K562 (cell line): ENCODE measurements at regions not wholly inside any gene's neighbourhood (a gene's known extent, or its start where the extent isn't known, plus 50 kb on each side); places are given as distances from the start of the nearest gene placed in this dataset.

ENCODE experiments used
- ATAC-seq: fragments of 200-7000 bp; cut with Tn5 transposase; 3 replicates; pipeline ENCODE4 v1.9.1; 2020; ENCODE audit warnings: moderate library complexity
- BruUV-seq: library from RNA; stranded (reverse); fragments of 400-500 nt; replicated peaks from 2 replicates; lab custom pipeline; 2021; lab: Mats Ljungman, UMichigan
- CTCF ChIA-PET: fragments of 300-600 bp; formaldehyde crosslinking; extraction: SDS; loops from one replicate; lab custom pipeline; 2021; ENCODE audit warnings: low intra/inter-chr PET ratio; lab: Yijun Ruan, JAX
- POLR2A ChIA-PET: fragments of 300-600, 350-650 bp; sonication (Branson Sonifier 250); formaldehyde crosslinking; extraction: SDS; loops from one replicate; lab custom pipeline; 2021; ENCODE audit warnings: antibody characterized with exemption, inconsistent platforms; lab: Yijun Ruan, JAX
- DNase-seq, 4 experiments: peaks; one replicate each; pipeline versions ENCODE4 v3.0.0 to v3.0.0-alpha.2; 2011 to 2018; ENCODE audit warnings: low spot score in 3 of 4, mixed read lengths in 3 of 4; ENCODE audit errors: extremely low read depth in 1 of 4
- FAIRE-seq: peaks from 2 replicates; lab custom pipeline; 2011; peaks lifted over from hg19 to GRCh38; lab: Jason Lieb, UNC
- H2AFZ ChIP-seq: 2 replicates; pipeline ENCODE4 v1.6.0; 2011; ENCODE audit warnings: low read depth, low read length, control low read depth, inconsistent platforms
- H3K27ac ChIP-seq: fragments of 200-600 bp; 3 replicates; pipeline ENCODE4 v1.8.0; 2011; ENCODE audit warnings: low read depth, mild to moderate bottlenecking, control low read depth, inconsistent platforms, low read length, moderate library complexity, mixed read lengths; ENCODE audit errors: extremely low read depth
- H3K27me3 ChIP-seq, 2 experiments: fragments of 300-600 bp in 1 of 2; 2 replicates in 1 of 2; 3 replicates in 1 of 2; pipeline versions ENCODE4 v1.6.0 to v1.8.0; 2011; ENCODE audit warnings: inconsistent platforms in 2 of 2, low read length in 2 of 2, mild to moderate bottlenecking in 1 of 2, mixed read lengths in 1 of 2, moderate library complexity in 1 of 2; ENCODE audit not compliant: control insufficient read depth in 2 of 2, insufficient read depth in 2 of 2
- H3K36me3 ChIP-seq: fragments of 300-600 bp; 3 replicates; pipeline ENCODE4 v1.8.0; 2011; ENCODE audit warnings: mild to moderate bottlenecking, low read length, inconsistent platforms; ENCODE audit not compliant: control insufficient read depth, insufficient read depth
- H3K4me1 ChIP-seq, 2 experiments: fragments of 200-600 bp in 1 of 2; replicated peaks in 1 of 2; 2 replicates in 1 of 2; 3 replicates in 1 of 2; pipeline versions ENCODE4 v1.5.1 to v1.8.0; 2011; ENCODE audit warnings: inconsistent platforms in 2 of 2, low read length in 2 of 2, mild to moderate bottlenecking in 1 of 2, mixed read lengths in 1 of 2, moderate library complexity in 1 of 2; ENCODE audit not compliant: control insufficient read depth in 2 of 2, insufficient read depth in 2 of 2
- H3K4me2 ChIP-seq: 2 replicates; pipeline ENCODE4 v1.6.1; 2011; ENCODE audit warnings: low read length, control low read depth, inconsistent platforms, mixed read lengths; ENCODE audit not compliant: insufficient read depth
- H3K4me3 ChIP-seq: fragments of 200-600 bp; sonication (generic), shearing (Covaris generic); 2 replicates; pipeline ENCODE4 v1.5.1; 2016; ENCODE audit warnings: control low read depth, inconsistent platforms
- H3K79me2 ChIP-seq: fragments of 200-600 bp; 3 replicates; pipeline ENCODE4 v1.8.0; 2011; ENCODE audit warnings: low read length, inconsistent platforms; ENCODE audit not compliant: control insufficient read depth, insufficient read depth
- H3K9ac ChIP-seq, 2 experiments: 2 replicates each; pipeline versions ENCODE4 v1.6.0 to v1.6.1; 2011; ENCODE audit warnings: low read depth in 2 of 2, low read length in 2 of 2, control low read depth in 1 of 2, inconsistent platforms in 1 of 2, mild to moderate bottlenecking in 1 of 2, mixed read lengths in 1 of 2; ENCODE audit not compliant: insufficient read depth in 1 of 2
- H3K9me1 ChIP-seq: one replicate; pipeline ENCODE4 v1.6.0; 2011; ENCODE audit warnings: inconsistent platforms, mild to moderate bottlenecking, low read length, moderate library complexity; ENCODE audit not compliant: control insufficient read depth, insufficient read depth
- H3K9me3 ChIP-seq: replicated peaks from 2 replicates; pipeline ENCODE4 v1.5.1; 2011; ENCODE audit warnings: low read depth, low read length, inconsistent platforms; ENCODE audit not compliant: control insufficient read depth, insufficient read depth
- H4K20me1 ChIP-seq: replicated peaks from 2 replicates; pipeline ENCODE4 v1.6.1; 2011; ENCODE audit warnings: low read length, inconsistent platforms, mixed read lengths; ENCODE audit not compliant: control insufficient read depth, insufficient read depth
- ARID2 ChIP-seq: fragments of 450-650 bp; IDR thresholded peaks from 2 replicates; pipeline ENCODE4 v1.6.1; 2017; ENCODE audit warnings: antibody characterized with exemption, mild to moderate bottlenecking
- ILF3 ChIP-seq: fragments of 450-650 bp; IDR thresholded peaks from 2 replicates; pipeline ENCODE4 v1.6.1; 2018; ENCODE audit warnings: antibody characterized with exemption, mild to moderate bottlenecking, moderate library complexity, borderline replicate concordance
- MAZ ChIP-seq, 2 experiments: fragments of 450-650 bp in 1 of 2; sonication (generic) in 1 of 2; formaldehyde crosslinking; IDR thresholded peaks in 1 of 2; conservative IDR thresholded peaks in 1 of 2; 2 replicates each; pipeline versions ENCODE4 v1.4.0 to v1.5.0; 2020; ENCODE audit warnings: mild to moderate bottlenecking in 1 of 2, missing genetic modification reagents in 1 of 2
- PCBP1 ChIP-seq: fragments of 200-400 bp; formaldehyde crosslinking; IDR thresholded peaks from 2 replicates; pipeline ENCODE4 v1.6.1; 2018; ENCODE audit warnings: mild to moderate bottlenecking, low read depth, low read length; ENCODE audit not compliant: poor library complexity, severe bottlenecking
- SMC3 ChIP-seq: conservative IDR thresholded peaks from 2 replicates; pipeline ENCODE4 v1.6.1; 2011; ENCODE audit warnings: low read depth, low read length, improper control_type of control experiment; ENCODE audit not compliant: insufficient read depth
- SOX6 ChIP-seq: fragments of 450-650 bp; IDR thresholded peaks from 2 replicates; pipeline ENCODE4 v1.6.1; 2014; ENCODE audit warnings: mild to moderate bottlenecking
- STAT6 ChIP-seq: sonication (generic); formaldehyde crosslinking; IDR thresholded peaks from 2 replicates; pipeline ENCODE4 v1.8.1; 2023; ENCODE audit warnings: mild to moderate bottlenecking, missing genetic modification reagents
- TAF1 ChIP-seq: IDR thresholded peaks from 2 replicates; pipeline ENCODE4 v1.6.1; 2011; ENCODE audit warnings: mild to moderate bottlenecking, low read length, moderate library complexity; ENCODE audit not compliant: insufficient read depth, control insufficient read depth, severe bottlenecking; ENCODE audit errors: extremely low read depth
- YY1 ChIP-seq, 3 experiments: IDR thresholded peaks; 2 replicates each; pipeline ENCODE4 v1.6.1; 2011; ENCODE audit warnings: low read length in 2 of 3, mild to moderate bottlenecking in 2 of 3, moderate library complexity in 2 of 3, borderline replicate concordance in 1 of 3, control low read depth in 1 of 3, low read depth in 1 of 3; ENCODE audit not compliant: insufficient read depth in 3 of 3, insufficient replicate concordance in 2 of 3, control insufficient read depth in 1 of 3, insufficient read length in 1 of 3; ENCODE audit errors: extremely low read depth in 1 of 3
- ZEB2 ChIP-seq: fragments of 450-650 bp; IDR thresholded peaks from 2 replicates; pipeline ENCODE4 v1.6.1; 2016
- ZFP91 ChIP-seq: sonication (generic); formaldehyde crosslinking; IDR thresholded peaks from 2 replicates; pipeline ENCODE4 v1.8.0; 2022; ENCODE audit warnings: mild to moderate bottlenecking, missing genetic modification reagents
- ZNF184 ChIP-seq: sonication (generic); formaldehyde crosslinking; IDR thresholded peaks from 2 replicates; pipeline ENCODE4 v1.5.0; 2020; ENCODE audit warnings: missing genetic modification reagents
- ZNF77 ChIP-seq: fragments of 250-450 bp; sonication (Bioruptor Pico); IDR thresholded peaks from 2 replicates; pipeline ENCODE4 v1.5.0; 2020
- WGBS: fragments of 100-300 bp; shearing (Covaris generic); methylation state at CpG from one replicate; pipeline ENCODE4 v1.1.6; 2016; ENCODE audit warnings: low coverage, mixed read lengths; ENCODE audit not compliant: insufficient coverage; ENCODE audit errors: missing lambda C conversion rate; 5-methylcytosine and 5-hydroxymethylcytosine counted together
- in situ Hi-C: fragments of 300-500 bp; cut with MboI; formaldehyde crosslinking; loops from 4 replicates; pipeline ENCODE4 v1.15.0; 2018; ENCODE audit warnings: inconsistent platforms, mixed read lengths
- intact Hi-C: fragments of 100-400 bp; cut with micrococcal nuclease; formaldehyde crosslinking; loops from 2 replicates; pipeline ENCODE4 v1.14.2; 2022

- ATAC-seq, result no peak
- H3K27ac ChIP-seq, result no peak overlapping the region
- intact Hi-C loops, result no loop called here
- in situ Hi-C loops, result no loop called here
- BruUV-seq, result no TSS peak
- no peaks in the 10 kb centered on the region for H3K36me3 ChIP-seq
- H3K79me2 ChIP-seq, result no peaks in the 10 kb centered on the region
- no peak overlapping the region for H3K4me3 ChIP-seq
- CTCF ChIA-PET, result no interaction called here
- no peaks in the 10 kb centered on the region for H3K9me3 ChIP-seq
- H3K27me3 ChIP-seq, result no peaks in the 10 kb centered on the region
- WGBS, result 1% methylated on average over 3 of the region's 3 CpGs
- no peak for DNase-seq
- no peaks in the 10 kb centered on the region for H3K4me1 ChIP-seq
- POLR2A ChIA-PET, result no interaction called here
- H3K9me1 ChIP-seq, result no peaks in the 10 kb centered on the region
- H4K20me1 ChIP-seq, result no peaks in the 10 kb centered on the region
- no peak for FAIRE-seq
- no peak overlapping the region for H3K4me2 ChIP-seq
- H3K9ac ChIP-seq, result no peak overlapping the region
- no peak overlapping the region for H2AFZ ChIP-seq
- TF ChIP-seq ZEB2 (no peak), PCBP1 (no peak), SMC3 (no peak)
These were observed 133.5 kb upstream of the PTPRZ1 start for GRCh38 chr7:121739465-121739864.

GRCh38 chr7:121730869-121731268, 142.1 kb upstream of the PTPRZ1 start:
- H3K9me1 ChIP-seq, result no peaks in the 10 kb centered on the region
- no peak overlapping the region for H2AFZ ChIP-seq
- H3K9ac ChIP-seq, result no peak overlapping the region
- H3K27me3 ChIP-seq, result no peaks in the 10 kb centered on the region
- POLR2A ChIA-PET, result no interaction called here
- H3K4me3 ChIP-seq, result no peak overlapping the region
- no peak for FAIRE-seq
- no peak overlapping the region for H3K4me2 ChIP-seq
- no peaks in the 10 kb centered on the region for H3K4me1 ChIP-seq
- no peak for DNase-seq
- H3K9me3 ChIP-seq, result no peaks in the 10 kb centered on the region
- intact Hi-C loops (no loop called here), in situ Hi-C loops (no loop called here)
- no TSS peak for BruUV-seq
- no peak overlapping the region for H3K27ac ChIP-seq
- H4K20me1 ChIP-seq, result no peaks in the 10 kb centered on the region
- CTCF ChIA-PET, result no interaction called here
- no peaks in the 10 kb centered on the region for H3K36me3 ChIP-seq
- no peak for ATAC-seq
- no peaks in the 10 kb centered on the region for H3K79me2 ChIP-seq
- TF ChIP-seq ZNF77 (CRISPR knock-in tag), result no peak
- no peak for TF ChIP-seq MAZ (CRISPR knock-in tag; conservative IDR thresholded peaks at IDR 0.05 in 1 of 2, IDR thresholded peaks at IDR 0.05 in 1 of 2)
- TF ChIP-seq YY1 (IDR thresholded peaks at IDR 0.05; ENCODE audit: borderline replicate concordance in 1 of 3, control insufficient read depth in 1 of 3, extremely low read depth in 1 of 3, insufficient read depth in 3 of 3, insufficient read length in 1 of 3, insufficient replicate concordance in 2 of 3, low read depth in 1 of 3, low read length in 2 of 3), result no peak
- no peak for TF ChIP-seq ZNF184 (CRISPR knock-in tag)
- no peak for TF ChIP-seq ILF3
- TF ChIP-seq ARID2, result no peak
- no peak for TF ChIP-seq STAT6 (CRISPR knock-in tag)
- no peak for TF ChIP-seq ZFP91 (CRISPR knock-in tag)
- TF ChIP-seq SOX6, result no peak
- TF ChIP-seq TAF1, result no peak
